Sigmoid colon (tissue), 6 donors: ENCODE measurements at regions not wholly inside any gene's neighbourhood (a gene's known extent, or its start where the extent isn't known, plus 50 kb on each side); places are given as distances from the start of the nearest gene placed in this dataset.

ENCODE experiments used
- DNase-seq: peaks from one replicate; pipeline ENCODE4 v3.0.0-alpha.2; 2019
- H3K27ac ChIP-seq, 4 donors: fragments of 200-600 bp; sonication (generic); one replicate each; pipeline ENCODE4 v1.5.1; 2016 to 2019; ENCODE audit warnings: mild to moderate bottlenecking in 1 of 4
- H3K27me3 ChIP-seq, 3 donors: fragments of 200-600 bp; sonication (generic); one replicate each; pipeline ENCODE4 v1.5.1; 2019; ENCODE audit warnings: mild to moderate bottlenecking in 1 of 3
- H3K36me3 ChIP-seq, 4 donors: fragments of 200-600 bp; sonication (generic); one replicate each; pipeline ENCODE4 v1.5.1; 2016 to 2019
- H3K4me1 ChIP-seq, 4 donors: fragments of 200-600 bp; sonication (generic); one replicate each; pipeline ENCODE4 v1.5.1; 2017 to 2019
- H3K4me3 ChIP-seq, 4 donors: fragments of 200-600 bp; sonication (generic); one replicate each; pipeline ENCODE4 v1.5.1; 2017 to 2019; ENCODE audit warnings: mild to moderate bottlenecking in 2 of 4, moderate library complexity in 1 of 4
- H3K9me3 ChIP-seq, 4 donors: fragments of 200-600 bp in 3 of 4; sonication (generic) in 3 of 4; one replicate each; pipeline versions ENCODE4 v1.5.1 to v1.6.1; 2013 to 2019
- EP300 ChIP-seq, 4 donors: sonication (generic); formaldehyde crosslinking; IDR thresholded peaks; one replicate each; pipeline ENCODE4 v1.6.1; 2017; ENCODE audit warnings: antibody characterized with exemption in 4 of 4
- POLR2A ChIP-seq, 2 donors: fragments of 450-650 bp; IDR thresholded peaks; one replicate each; pipeline ENCODE4 v1.6.1; 2016; ENCODE audit warnings: antibody characterized with exemption in 2 of 2, mild to moderate bottlenecking in 2 of 2, moderate library complexity in 2 of 2
- POLR2AphosphoS5 ChIP-seq, 4 donors: sonication (generic); formaldehyde crosslinking; IDR thresholded peaks; one replicate each; pipeline ENCODE4 v1.6.1; 2017; ENCODE audit warnings: antibody characterized with exemption in 4 of 4
- WGBS, 2 donors: extraction: QIAGEN DNeasy Blood & Tissue Kit; methylation state at CpG; one replicate each; pipeline ENCODE4 v1.1.7; 2013; 5-methylcytosine and 5-hydroxymethylcytosine counted together
- intact Hi-C: fragments of 100-400 bp; cut with DNase I; formaldehyde crosslinking; loops from one replicate; pipeline ENCODE4 v1.15.1; 2023
- TF ChIP-seq, protein P1 (sequence below), 4 experiments: fragments of 450-650 bp in 3 of 4; fragments of 200-600 bp in 1 of 4; IDR thresholded peaks; one replicate each; pipeline ENCODE4 v1.5.1; 2016 to 2019; ENCODE audit warnings: antibody characterized with exemption in 4 of 4, mild to moderate bottlenecking in 3 of 4, moderate library complexity in 2 of 4
- donor health status: healthy with polysubstance abuse.
- donor health status: healthy.

DNA sequence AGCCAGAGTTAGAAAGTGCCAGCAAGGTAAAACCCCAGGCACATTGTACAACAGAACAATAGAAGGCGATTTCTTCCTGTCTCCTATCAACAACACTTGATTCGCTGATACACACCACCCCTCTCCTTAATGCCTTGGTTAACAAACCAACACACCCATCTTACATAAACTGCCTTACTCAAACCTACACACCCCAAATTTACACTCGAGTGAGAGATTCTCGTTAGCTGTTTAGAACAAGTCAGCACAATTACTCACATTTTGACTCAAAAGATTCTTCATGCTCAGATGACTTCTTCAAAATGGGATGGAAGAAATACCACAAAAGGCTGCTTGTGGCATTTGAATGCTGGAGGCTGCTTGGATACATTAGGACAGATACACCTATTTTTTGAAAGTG is 80.0 kb upstream of the FOXQ1 start:
- peaks cover 0 to 7% (median 2%) of the 10 kb centered on the region in 4 donors for H3K4me1 ChIP-seq
- no peak overlapping the region for H3K4me3 ChIP-seq
- no peak for TF ChIP-seq POLR2A (IDR thresholded peaks at IDR 0.05)
- TF ChIP-seq, protein P1, sequence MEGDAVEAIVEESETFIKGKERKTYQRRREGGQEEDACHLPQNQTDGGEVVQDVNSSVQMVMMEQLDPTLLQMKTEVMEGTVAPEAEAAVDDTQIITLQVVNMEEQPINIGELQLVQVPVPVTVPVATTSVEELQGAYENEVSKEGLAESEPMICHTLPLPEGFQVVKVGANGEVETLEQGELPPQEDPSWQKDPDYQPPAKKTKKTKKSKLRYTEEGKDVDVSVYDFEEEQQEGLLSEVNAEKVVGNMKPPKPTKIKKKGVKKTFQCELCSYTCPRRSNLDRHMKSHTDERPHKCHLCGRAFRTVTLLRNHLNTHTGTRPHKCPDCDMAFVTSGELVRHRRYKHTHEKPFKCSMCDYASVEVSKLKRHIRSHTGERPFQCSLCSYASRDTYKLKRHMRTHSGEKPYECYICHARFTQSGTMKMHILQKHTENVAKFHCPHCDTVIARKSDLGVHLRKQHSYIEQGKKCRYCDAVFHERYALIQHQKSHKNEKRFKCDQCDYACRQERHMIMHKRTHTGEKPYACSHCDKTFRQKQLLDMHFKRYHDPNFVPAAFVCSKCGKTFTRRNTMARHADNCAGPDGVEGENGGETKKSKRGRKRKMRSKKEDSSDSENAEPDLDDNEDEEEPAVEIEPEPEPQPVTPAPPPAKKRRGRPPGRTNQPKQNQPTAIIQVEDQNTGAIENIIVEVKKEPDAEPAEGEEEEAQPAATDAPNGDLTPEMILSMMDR (IDR thresholded peaks at IDR 0.05) = no peak
- TF ChIP-seq EP300 (IDR thresholded peaks at IDR 0.05) = no peak
- no peak for TF ChIP-seq POLR2AphosphoS5 (IDR thresholded peaks at IDR 0.05)
- 67 to 69% methylated on average over 4 of the region's 4 CpGs for WGBS, 2 donors
- H3K27me3 ChIP-seq = peaks cover 0 to 8% (median 5%) of the 10 kb centered on the region in 3 donors
- H3K9me3 ChIP-seq = no peaks in the 10 kb centered on the region
- no peak overlapping the region for H3K27ac ChIP-seq
- intact Hi-C loops = no loop called here
- no peak for DNase-seq
- H3K36me3 ChIP-seq = no peaks in the 10 kb centered on the region

DNA sequence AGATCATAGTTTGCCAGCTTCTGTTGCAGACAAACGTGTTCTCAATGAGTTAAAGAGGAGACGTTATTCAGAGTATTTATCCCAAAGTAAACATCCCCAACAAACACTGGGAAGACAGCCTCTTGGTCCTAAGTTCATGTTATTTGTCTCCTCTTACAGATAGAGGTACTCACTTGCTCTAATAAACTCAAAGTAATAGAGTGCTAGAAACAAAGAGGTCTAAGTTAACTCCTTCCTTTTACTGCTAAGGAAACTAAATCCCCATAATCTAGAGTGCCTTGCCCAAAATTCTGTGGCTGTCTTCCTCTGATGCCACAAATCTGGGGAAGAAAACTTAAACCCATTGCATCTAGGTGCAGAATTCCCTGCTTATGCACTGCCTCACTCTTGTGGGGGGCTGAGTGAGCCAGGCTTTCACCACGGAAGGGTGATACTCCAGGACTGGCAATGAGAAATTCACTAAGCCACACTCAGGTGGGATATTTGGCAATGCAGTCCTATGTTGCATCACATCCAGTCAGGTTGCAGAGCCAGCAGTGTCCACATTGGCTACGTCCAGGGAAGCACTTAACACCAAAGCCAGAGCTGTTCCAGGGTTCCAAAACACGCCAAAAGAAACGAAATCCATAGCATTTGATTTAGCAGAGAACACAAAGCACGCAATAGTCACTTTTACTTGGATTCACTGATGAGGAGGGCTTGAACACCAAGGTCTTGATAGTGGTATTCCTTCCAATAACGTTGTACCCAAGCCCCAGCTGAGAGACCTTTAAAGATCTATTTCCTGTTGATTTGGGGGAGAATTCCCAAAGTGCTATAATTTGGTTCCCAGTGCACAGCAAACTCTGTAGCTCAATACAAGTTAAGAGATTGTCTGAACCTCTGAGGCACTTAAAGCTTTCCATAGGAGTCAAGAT is 81.0 kb upstream of the FOXQ1 start:
- TF ChIP-seq POLR2AphosphoS5 (IDR thresholded peaks at IDR 0.05) = no peak
- no peak for TF ChIP-seq POLR2A (IDR thresholded peaks at IDR 0.05)
- no peak for TF ChIP-seq EP300 (IDR thresholded peaks at IDR 0.05)
- TF ChIP-seq, protein P1 (IDR thresholded peaks at IDR 0.05) = no peak
- WGBS, 2 donors = 63 to 71% methylated on average over 8 of the region's 8 CpGs
- intact Hi-C loops = no loop called here
- Histone ChIP-seq H3K4me1 (peaks cover 0 to 7% (median 2%) of the 10 kb centered on the region in 4 donors), H3K9me3 (no peaks in the 10 kb centered on the region), H3K36me3 (no peaks in the 10 kb centered on the region), H3K27me3 (peaks cover 0 to 8% (median 5%) of the 10 kb centered on the region in 3 donors), H3K4me3 (no peak overlapping the region), H3K27ac (no peak overlapping the region)
- DNase-seq = no peak

DNA sequence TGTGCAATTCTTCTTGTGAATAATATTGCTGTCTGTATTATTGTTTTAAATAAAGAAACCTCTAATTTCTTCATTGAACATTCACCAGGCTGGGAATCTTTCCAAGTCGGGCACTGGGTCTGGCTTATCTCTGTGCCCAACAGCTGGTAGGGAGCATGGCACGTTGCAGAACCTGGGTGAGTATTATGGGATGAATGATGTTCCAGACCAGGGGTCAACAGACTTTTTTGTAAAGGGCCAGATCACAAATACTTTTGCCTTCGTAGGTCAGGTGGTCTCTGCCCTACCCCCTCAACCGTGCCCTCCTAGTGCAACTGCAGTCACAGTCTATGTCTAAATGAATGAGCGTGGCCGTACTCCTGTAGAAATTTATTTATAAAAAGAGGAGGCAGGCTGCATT is 81.6 kb upstream of the FOXQ1 start:
- WGBS, 2 donors = 47 to 63% methylated on average over 6 of the region's 6 CpGs
- intact Hi-C loops = no loop called here

DNA sequence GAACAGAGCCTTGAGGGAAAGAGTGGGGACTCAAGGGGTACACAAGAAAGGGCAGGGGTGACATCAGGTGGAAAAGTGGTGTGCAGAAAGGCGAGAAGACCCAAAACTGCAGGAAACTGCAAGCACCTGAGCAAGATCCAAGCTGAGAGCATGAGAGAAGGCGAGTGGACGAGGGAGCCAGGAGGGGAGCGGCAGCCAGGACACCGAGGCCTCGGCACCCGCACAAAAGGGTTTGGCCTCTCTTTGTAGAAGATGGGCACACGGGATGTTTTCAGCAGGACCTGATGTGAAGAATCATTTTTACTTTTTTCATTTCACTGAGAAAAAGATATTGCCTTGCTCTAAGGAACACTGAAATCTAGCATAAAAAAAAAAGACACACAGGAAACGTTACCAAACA is 82.1 kb upstream of the FOXQ1 start:
- H3K4me3 ChIP-seq = no peak overlapping the region
- TF ChIP-seq POLR2A (IDR thresholded peaks at IDR 0.05) (no peak), EP300 (IDR thresholded peaks at IDR 0.05) (no peak), POLR2AphosphoS5 (IDR thresholded peaks at IDR 0.05) (no peak)
- TF ChIP-seq, protein P1 (IDR thresholded peaks at IDR 0.05) = no peak
- DNase-seq = no peak
- H3K27me3 ChIP-seq = peaks cover 0 to 8% (median 5%) of the 10 kb centered on the region in 3 donors
- no peaks in the 10 kb centered on the region for H3K9me3 ChIP-seq
- intact Hi-C loops = no loop called here
- 85 to 88% methylated on average over 9 of the region's 9 CpGs for WGBS, 2 donors
- no peak overlapping the region for H3K27ac ChIP-seq
- peaks cover 0 to 7% (median 2%) of the 10 kb centered on the region in 4 donors for H3K4me1 ChIP-seq
- no peaks in the 10 kb centered on the region for H3K36me3 ChIP-seq

More for the DNA sequence above, 81.6 kb upstream of the FOXQ1 start:
- no peaks in the 10 kb centered on the region for H3K36me3 ChIP-seq
- H3K27me3 ChIP-seq = peaks cover 0 to 8% (median 5%) of the 10 kb centered on the region in 3 donors
- no peaks in the 10 kb centered on the region for H3K9me3 ChIP-seq
- no peak for DNase-seq
- peaks cover 0 to 7% (median 2%) of the 10 kb centered on the region in 4 donors for H3K4me1 ChIP-seq
- TF ChIP-seq, protein P1 (IDR thresholded peaks at IDR 0.05) = no peak
- TF ChIP-seq POLR2A (IDR thresholded peaks at IDR 0.05) = no peak
- TF ChIP-seq POLR2AphosphoS5 (IDR thresholded peaks at IDR 0.05) = no peak
- TF ChIP-seq EP300 (IDR thresholded peaks at IDR 0.05) = no peak
- H3K27ac ChIP-seq = no peak overlapping the region
- no peak overlapping the region for H3K4me3 ChIP-seq
